Psoas muscle (tissue), 7 donors: ENCODE measurements at regions not wholly inside any gene's neighbourhood (a gene's known extent, or its start where the extent isn't known, plus 50 kb on each side); places are given as distances from the start of the nearest gene placed in this dataset.

Experiments
- ATAC-seq, 4 donors: fragments of 200-7000 bp; cut with Tn5 transposase; one replicate each; pipeline ENCODE4 v1.9.1; 2020; ENCODE audit warnings: moderate library complexity in 3 of 4, mild to moderate bottlenecking in 2 of 4
- DNase-seq, 2 donors: peaks; one replicate each; pipeline ENCODE4 v3.0.0-alpha.2; 2020
- H3K27ac ChIP-seq: fragments of 200-600 bp; one replicate; pipeline ENCODE4 v1.8.0; 2022
- H3K27me3 ChIP-seq, 3 donors: fragments of 200-600 bp in 1 of 3; one replicate each; pipeline versions ENCODE4 v1.6.1 to v1.8.0; 2013 to 2022; ENCODE audit warnings: low read length in 2 of 3, mild to moderate bottlenecking in 2 of 3, moderate library complexity in 1 of 3; ENCODE audit not compliant: insufficient read depth in 3 of 3
- H3K36me3 ChIP-seq, 2 donors: fragments of 200-600 bp in 1 of 2; one replicate each; pipeline versions ENCODE4 v1.6.1 to v1.8.0; 2013 to 2022; ENCODE audit warnings: low read depth in 1 of 2, mild to moderate bottlenecking in 1 of 2, moderate library complexity in 1 of 2; ENCODE audit not compliant: insufficient read depth in 1 of 2
- H3K4me1 ChIP-seq: fragments of 200-600 bp; one replicate; pipeline ENCODE4 v1.8.0; 2022
- H3K4me3 ChIP-seq: fragments of 200-600 bp; one replicate; pipeline ENCODE4 v1.8.0; 2022; ENCODE audit warnings: mild to moderate bottlenecking
- H3K9me3 ChIP-seq: fragments of 200-600 bp; one replicate; pipeline ENCODE4 v1.8.0; 2022
- WGBS, 3 donors: extraction: QIAGEN DNeasy Blood & Tissue Kit; methylation state at CpG; one replicate each; pipeline versions ENCODE4 v1.1.6 to v1.1.7; 2013; 5-methylcytosine and 5-hydroxymethylcytosine counted together
- intact Hi-C, 2 donors: fragments of 100-400 bp; cut with DNase I; formaldehyde crosslinking; loops; one replicate each; pipeline versions ENCODE4 v1.11.0 to v1.14.2; 2022
- TF ChIP-seq, protein P1 (sequence below): fragments of 200-600 bp; IDR thresholded peaks from one replicate; pipeline ENCODE4 v1.8.0; 2022; ENCODE audit warnings: antibody characterized with exemption
- donor health status: healthy with polysubstance abuse.
- donor health status: DM: no; HTN: no; CAD: no; lungs with moderate emphysema.
- donor health status: Bipolar disorder and iron deficiency.
- donor health status: healthy.
- donor health status: DM: yes; HTN: yes; CAD: no.
- donor health status: DM: no; HTN: no; CAD: no.
- donor health status: DM: yes; HTN: yes; CAD: no.

- WGBS, 3 donors = 77 to 82% (median 78%) methylated on average over 4 of the region's 4 CpGs
- no peaks in the 10 kb centered on the region for H3K4me1 ChIP-seq
- no peak for ATAC-seq
- intact Hi-C loops = no loop called here
- no peaks in the 10 kb centered on the region for H3K36me3 ChIP-seq
- no peak overlapping the region for H3K27ac ChIP-seq
- H3K4me3 ChIP-seq = no peak overlapping the region
- TF ChIP-seq, protein P1, sequence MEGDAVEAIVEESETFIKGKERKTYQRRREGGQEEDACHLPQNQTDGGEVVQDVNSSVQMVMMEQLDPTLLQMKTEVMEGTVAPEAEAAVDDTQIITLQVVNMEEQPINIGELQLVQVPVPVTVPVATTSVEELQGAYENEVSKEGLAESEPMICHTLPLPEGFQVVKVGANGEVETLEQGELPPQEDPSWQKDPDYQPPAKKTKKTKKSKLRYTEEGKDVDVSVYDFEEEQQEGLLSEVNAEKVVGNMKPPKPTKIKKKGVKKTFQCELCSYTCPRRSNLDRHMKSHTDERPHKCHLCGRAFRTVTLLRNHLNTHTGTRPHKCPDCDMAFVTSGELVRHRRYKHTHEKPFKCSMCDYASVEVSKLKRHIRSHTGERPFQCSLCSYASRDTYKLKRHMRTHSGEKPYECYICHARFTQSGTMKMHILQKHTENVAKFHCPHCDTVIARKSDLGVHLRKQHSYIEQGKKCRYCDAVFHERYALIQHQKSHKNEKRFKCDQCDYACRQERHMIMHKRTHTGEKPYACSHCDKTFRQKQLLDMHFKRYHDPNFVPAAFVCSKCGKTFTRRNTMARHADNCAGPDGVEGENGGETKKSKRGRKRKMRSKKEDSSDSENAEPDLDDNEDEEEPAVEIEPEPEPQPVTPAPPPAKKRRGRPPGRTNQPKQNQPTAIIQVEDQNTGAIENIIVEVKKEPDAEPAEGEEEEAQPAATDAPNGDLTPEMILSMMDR = no peak
- no peak for DNase-seq
- H3K27me3 ChIP-seq = no peaks in the 10 kb centered on the region
- no peaks in the 10 kb centered on the region for H3K9me3 ChIP-seq
Measured at GRCh38 chr13:34127523-34127922, 309.6 kb downstream of the RFC3 start.

DNA sequence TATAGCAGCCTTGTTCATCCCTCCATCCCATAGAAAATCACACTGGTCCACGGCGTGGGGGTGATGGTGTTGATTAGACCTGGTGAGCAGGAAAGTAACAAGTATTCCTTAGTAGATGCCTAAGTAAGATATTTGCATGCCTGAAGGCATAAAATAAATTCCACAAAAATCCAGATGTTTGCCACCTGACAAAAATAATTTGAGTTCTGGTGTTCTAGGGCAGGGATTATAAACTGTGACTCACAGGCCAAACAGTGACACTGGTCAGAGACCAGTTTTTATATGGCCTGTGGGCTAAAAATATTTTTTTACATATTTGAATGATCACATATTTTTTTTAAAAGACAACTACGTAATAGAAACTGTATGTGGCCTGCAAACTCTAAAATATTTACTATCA, 310.7 kb downstream of the RFC3 start:
- ATAC-seq (no peak), DNase-seq (no peak)
- WGBS, 3 donors = 75 to 78% (median 78%) methylated on average over 3 of the region's 3 CpGs
- TF ChIP-seq, protein P1 = no peak
- H3K36me3 ChIP-seq = no peaks in the 10 kb centered on the region
- no peak overlapping the region for H3K4me3 ChIP-seq
- no peaks in the 10 kb centered on the region for H3K27me3 ChIP-seq
- intact Hi-C loops = no loop called here
- H3K4me1 ChIP-seq = no peaks in the 10 kb centered on the region
- no peak overlapping the region for H3K27ac ChIP-seq
- no peaks in the 10 kb centered on the region for H3K9me3 ChIP-seq

DNA sequence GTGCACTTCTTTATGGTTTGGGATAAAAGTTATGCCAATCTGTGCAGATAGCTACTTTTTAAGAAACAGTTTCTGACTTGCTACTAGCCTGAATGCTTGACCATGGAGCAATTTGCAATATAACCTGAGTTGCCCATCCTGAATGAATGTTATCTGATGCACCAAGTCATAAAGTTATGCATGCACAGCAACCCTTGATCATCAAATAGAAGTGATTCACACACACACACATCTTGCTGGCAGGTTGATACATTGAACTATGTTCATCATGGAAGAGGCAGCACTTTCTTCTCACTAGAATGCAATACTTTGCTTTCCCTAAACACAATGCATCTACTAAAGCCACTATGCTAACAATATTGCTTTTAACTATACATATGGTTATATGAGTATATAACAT, 311.5 kb downstream of the RFC3 start:
- Histone ChIP-seq H3K4me1 (no peaks in the 10 kb centered on the region), H3K27ac (no peak overlapping the region), H3K4me3 (no peak overlapping the region), H3K9me3 (no peaks in the 10 kb centered on the region), H3K27me3 (no peaks in the 10 kb centered on the region), H3K36me3 (no peaks in the 10 kb centered on the region)
- TF ChIP-seq, protein P1 = no peak
- intact Hi-C loops = no loop called here
- no peak for ATAC-seq
- DNase-seq = no peak

GRCh38 chr13:34137200-34137599, 319.3 kb downstream of the RFC3 start:
- Histone ChIP-seq H3K9me3 (peaks cover 7% of the 10 kb centered on the region), H3K27ac (no peak overlapping the region), H3K4me1 (no peaks in the 10 kb centered on the region), H3K4me3 (no peak overlapping the region), H3K36me3 (no peaks in the 10 kb centered on the region), H3K27me3 (no peaks in the 10 kb centered on the region)
- intact Hi-C loops = no loop called here
- TF ChIP-seq, protein P1 = no peak
- 92 to 98% (median 93%) methylated on average over 2 of the region's 2 CpGs for WGBS, 3 donors
- no peak for DNase-seq
- ATAC-seq = no peak

DNA sequence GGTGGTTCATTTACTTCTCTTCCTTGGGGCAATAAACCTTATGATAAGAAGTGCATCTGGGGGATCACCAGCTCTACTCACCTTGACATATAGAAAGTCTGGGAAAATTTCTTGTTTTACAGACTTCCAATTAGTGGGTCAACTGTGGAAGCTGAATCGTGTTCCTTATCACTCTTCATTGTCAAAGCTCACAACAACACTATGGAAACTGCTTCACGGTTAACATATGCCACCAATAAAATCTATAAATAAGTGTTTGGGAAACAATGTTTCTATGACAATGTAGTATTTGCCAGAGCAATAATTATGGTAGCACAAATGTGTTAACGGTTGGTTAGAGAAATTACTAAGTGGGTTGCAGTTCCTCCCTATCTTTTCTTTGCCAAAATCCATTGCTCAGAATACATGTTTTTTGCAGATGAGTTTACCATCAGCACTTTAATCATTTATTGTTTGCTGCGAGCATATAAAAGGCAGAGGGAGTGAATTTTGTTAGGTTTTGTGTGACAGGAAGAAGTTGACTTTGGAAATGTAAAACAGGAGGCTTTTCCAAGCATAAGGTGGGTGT, 321.8 kb downstream of the RFC3 start:
- Histone ChIP-seq H3K27me3 (peaks cover 0 to 3% (median 0%) of the 10 kb centered on the region in 3 donors), H3K4me1 (no peaks in the 10 kb centered on the region), H3K4me3 (no peak overlapping the region), H3K27ac (no peak overlapping the region), H3K9me3 (peaks cover 7% of the 10 kb centered on the region), H3K36me3 (no peaks in the 10 kb centered on the region)
- DNase-seq = no peak
- no peak for ATAC-seq
- intact Hi-C loops = no loop called here
- TF ChIP-seq, protein P1 = no peak
- 72 to 78% (median 77%) methylated on average over 4 of the region's 4 CpGs for WGBS, 3 donors
